ENCODE measurements at regions not wholly inside any gene's neighbourhood (a gene's known extent, or its start where the extent isn't known, plus 50 kb on each side); places are given as distances from the start of the nearest gene placed in this dataset.

- ATAC-seq (ENCODE audit: low FRiP score), result no peak
- DNase-seq, result no peak
- Histone ChIP-seq H3K27ac (ENCODE audit: low read depth in 1 of 2, low read length in 2 of 2) (no peak overlapping the region), H3K4me1 (ENCODE audit: control insufficient read depth in 1 of 2, insufficient read depth in 2 of 2, low read length in 2 of 2) (peaks cover 0 to 3% of the 10 kb centered on the region in 2 donors), H3K36me3 (ENCODE audit: control insufficient read depth in 1 of 2, insufficient read depth in 2 of 2, low read length in 1 of 2) (no peaks in the 10 kb centered on the region), H3K4me3 (ENCODE audit: low read length in 2 of 2) (peak overlapping the region in 1 of 2 donors; percentile 8), H3K9me3 (ENCODE audit: control insufficient read depth, low read length) (no peaks in the 10 kb centered on the region), H3K27me3 (ENCODE audit: control insufficient read depth in 1 of 2, insufficient read depth in 2 of 2, low read length in 1 of 2) (no peaks in the 10 kb centered on the region)
- intact Hi-C loops (cut with DNase I), result no loop called here
- 67 to 74% methylated on average over 5 of the region's 5 CpGs for WGBS, 2 donors
These were observed 373.1 kb upstream of the CXADR start for GRCh38 chr21:17139696-17140095.

DNA sequence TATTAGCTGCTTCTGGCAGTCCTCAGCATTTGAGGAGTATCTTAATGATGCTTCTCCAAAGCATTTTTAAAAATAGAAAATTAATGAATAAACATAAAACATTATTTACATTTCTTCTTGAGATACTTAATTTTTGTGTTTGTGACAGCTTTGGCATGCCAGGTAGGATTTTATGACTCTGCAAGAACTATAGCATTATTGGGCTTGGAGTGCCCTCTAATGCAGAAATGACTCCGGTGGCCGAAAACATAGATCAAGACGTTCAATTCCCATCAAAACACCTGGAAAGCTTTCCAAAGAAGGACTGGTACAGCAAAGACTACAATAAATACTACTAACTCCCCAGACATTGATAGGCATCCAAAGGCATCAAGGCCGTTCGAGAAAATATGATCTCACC lies 366.4 kb upstream of the CXADR start:
- no peaks in the 10 kb centered on the region for H3K36me3 ChIP-seq (ENCODE audit: control insufficient read depth in 1 of 2, insufficient read depth in 2 of 2, low read length in 1 of 2)
- peaks cover 0 to 3% of the 10 kb centered on the region in 2 donors for H3K4me1 ChIP-seq (ENCODE audit: control insufficient read depth in 1 of 2, insufficient read depth in 2 of 2, low read length in 2 of 2)
- intact Hi-C loops (cut with DNase I), result no loop called here
- no peaks in the 10 kb centered on the region for H3K27me3 ChIP-seq (ENCODE audit: control insufficient read depth in 1 of 2, insufficient read depth in 2 of 2, low read length in 1 of 2)
- H3K4me3 ChIP-seq (ENCODE audit: low read length in 2 of 2), result no peak overlapping the region
- no peak overlapping the region for H3K27ac ChIP-seq (ENCODE audit: low read depth in 1 of 2, low read length in 2 of 2)
- 64 to 65% methylated on average over 5 of the region's 5 CpGs for WGBS, 2 donors
- no peak for ATAC-seq (ENCODE audit: low FRiP score)
- no peaks in the 10 kb centered on the region for H3K9me3 ChIP-seq (ENCODE audit: control insufficient read depth, low read length)
- no peak for DNase-seq

- intact Hi-C loops (cut with DNase I), result no loop called here
- no peak for DNase-seq
- Histone ChIP-seq H3K9me3 (ENCODE audit: control insufficient read depth, low read length) (no peaks in the 10 kb centered on the region), H3K4me3 (ENCODE audit: low read length in 2 of 2) (no peak overlapping the region), H3K27me3 (ENCODE audit: control insufficient read depth in 1 of 2, insufficient read depth in 2 of 2, low read length in 1 of 2) (no peaks in the 10 kb centered on the region), H3K36me3 (ENCODE audit: control insufficient read depth in 1 of 2, insufficient read depth in 2 of 2, low read length in 1 of 2) (no peaks in the 10 kb centered on the region), H3K27ac (ENCODE audit: low read depth in 1 of 2, low read length in 2 of 2) (no peak overlapping the region), H3K4me1 (ENCODE audit: control insufficient read depth in 1 of 2, insufficient read depth in 2 of 2, low read length in 2 of 2) (no peaks in the 10 kb centered on the region)
- ATAC-seq (ENCODE audit: low FRiP score), result no peak
- 48 to 50% methylated on average over 2 of the region's 2 CpGs for WGBS, 2 donors
These were observed 353.1 kb upstream of the CXADR start for GRCh38 chr21:17159697-17160096.

DNA sequence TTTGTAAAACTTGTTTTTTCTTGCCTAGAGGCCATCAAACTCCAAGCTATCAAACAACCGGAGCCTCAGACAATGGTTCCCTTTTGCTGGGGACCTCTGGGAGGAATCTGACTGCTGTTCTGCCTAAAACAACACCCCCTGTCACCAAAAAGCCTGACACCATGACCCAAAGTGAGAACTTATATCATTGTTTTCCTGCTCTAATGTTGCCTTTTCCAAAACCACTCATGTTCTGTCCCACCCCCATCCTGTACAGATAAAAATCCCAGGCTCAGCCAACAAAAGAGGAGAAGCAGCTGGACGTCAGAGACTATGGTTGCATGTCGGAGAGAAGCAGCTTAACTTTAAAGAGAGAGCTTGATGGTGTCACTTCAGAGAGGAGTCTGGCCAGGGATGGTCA lies 327.2 kb upstream of the CXADR start:
- H3K36me3 ChIP-seq (ENCODE audit: control insufficient read depth in 1 of 2, insufficient read depth in 2 of 2, low read length in 1 of 2), result no peaks in the 10 kb centered on the region
- intact Hi-C loops (cut with DNase I), result no loop called here
- ATAC-seq (ENCODE audit: low FRiP score) (no peak), DNase-seq (no peak)
- peaks cover 2% of the 10 kb centered on the region for H3K9me3 ChIP-seq (ENCODE audit: control insufficient read depth, low read length)
- H3K4me1 ChIP-seq (ENCODE audit: control insufficient read depth in 1 of 2, insufficient read depth in 2 of 2, low read length in 2 of 2), result no peaks in the 10 kb centered on the region
- no peak overlapping the region for H3K27ac ChIP-seq (ENCODE audit: low read depth in 1 of 2, low read length in 2 of 2)
- no peak overlapping the region for H3K4me3 ChIP-seq (ENCODE audit: low read length in 2 of 2)
- H3K27me3 ChIP-seq (ENCODE audit: control insufficient read depth in 1 of 2, insufficient read depth in 2 of 2, low read length in 1 of 2), result no peaks in the 10 kb centered on the region
- WGBS, 2 donors, result 39 to 43% methylated on average over 3 of the region's 3 CpGs

GRCh38 chr21:17189963-17190362 lies 322.9 kb upstream of the CXADR start:
- no peak overlapping the region for H3K27ac ChIP-seq (ENCODE audit: low read depth in 1 of 2, low read length in 2 of 2)
- no peaks in the 10 kb centered on the region for H3K27me3 ChIP-seq (ENCODE audit: control insufficient read depth in 1 of 2, insufficient read depth in 2 of 2, low read length in 1 of 2)
- no peaks in the 10 kb centered on the region for H3K36me3 ChIP-seq (ENCODE audit: control insufficient read depth in 1 of 2, insufficient read depth in 2 of 2, low read length in 1 of 2)
- H3K4me1 ChIP-seq (ENCODE audit: control insufficient read depth in 1 of 2, insufficient read depth in 2 of 2, low read length in 2 of 2), result no peaks in the 10 kb centered on the region
- peaks cover 3% of the 10 kb centered on the region for H3K9me3 ChIP-seq (ENCODE audit: control insufficient read depth, low read length)
- DNase-seq, result no peak
- H3K4me3 ChIP-seq (ENCODE audit: low read length in 2 of 2), result no peak overlapping the region
- 78 to 86% methylated on average over 2 of the region's 2 CpGs for WGBS, 2 donors
- ATAC-seq (ENCODE audit: low FRiP score), result no peak
- intact Hi-C loops (cut with DNase I), result no loop called here

DNA sequence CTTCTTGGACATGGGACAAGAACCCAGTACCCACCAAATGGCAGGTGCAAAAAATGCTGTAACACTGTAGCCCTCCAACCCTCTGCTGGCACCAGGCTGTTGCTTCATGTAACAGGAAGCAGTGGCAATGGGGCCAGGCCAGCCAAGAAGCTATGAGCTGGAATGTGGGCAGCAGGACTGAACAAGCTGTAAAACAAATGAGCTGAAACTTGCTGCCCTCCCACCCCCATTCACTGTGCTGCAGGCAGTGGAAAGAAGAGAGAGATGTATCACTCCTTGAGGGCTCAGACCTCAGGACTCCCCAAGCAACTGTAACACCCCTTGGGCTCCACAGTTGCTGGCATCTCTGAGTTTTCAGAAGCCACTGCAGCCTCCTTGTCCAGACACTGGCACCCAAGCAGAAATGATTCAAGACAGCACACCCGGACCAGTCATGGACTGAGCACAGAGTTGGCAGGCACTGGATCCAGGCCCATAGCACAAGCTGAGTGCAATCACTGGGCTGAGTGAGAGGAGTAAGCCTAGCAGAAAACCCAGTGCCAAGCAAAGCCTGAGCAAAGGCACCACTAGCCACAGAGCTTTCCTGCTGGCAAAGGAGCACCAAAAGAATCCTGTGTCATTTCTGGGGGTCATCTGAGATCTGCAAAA lies 321.4 kb upstream of the CXADR start:
- WGBS, 2 donors, result 35 to 48% methylated on average over 1 of the region's 1 CpG
- intact Hi-C loops (cut with DNase I), result no loop called here

DNA sequence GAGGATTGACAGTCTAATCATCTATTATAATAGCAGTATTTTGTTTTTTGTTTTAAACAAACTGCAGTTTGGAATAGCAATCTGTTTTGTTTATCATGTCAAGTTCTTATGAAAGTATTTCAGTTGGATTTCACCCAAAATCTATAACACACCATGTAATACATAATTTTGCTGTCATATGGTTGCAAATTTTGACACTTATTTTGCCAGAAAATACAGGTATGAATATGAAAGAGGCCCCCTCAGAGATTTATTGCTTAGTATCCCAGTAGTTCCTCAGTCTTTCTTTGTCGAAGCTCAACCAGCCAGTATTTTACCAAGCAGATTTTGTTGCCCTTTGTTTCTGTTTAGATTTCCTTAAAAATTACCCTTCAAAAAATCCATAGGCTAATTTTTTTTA lies 317.5 kb upstream of the CXADR start:
- no peaks in the 10 kb centered on the region for H3K27me3 ChIP-seq (ENCODE audit: control insufficient read depth in 1 of 2, insufficient read depth in 2 of 2, low read length in 1 of 2)
- no peak for ATAC-seq (ENCODE audit: low FRiP score)
- no peaks in the 10 kb centered on the region for H3K36me3 ChIP-seq (ENCODE audit: control insufficient read depth in 1 of 2, insufficient read depth in 2 of 2, low read length in 1 of 2)
- WGBS, 2 donors, result 54 to 59% methylated on average over 1 of the region's 1 CpG
- no peak overlapping the region for H3K27ac ChIP-seq (ENCODE audit: low read depth in 1 of 2, low read length in 2 of 2)
- H3K4me1 ChIP-seq (ENCODE audit: control insufficient read depth in 1 of 2, insufficient read depth in 2 of 2, low read length in 2 of 2), result no peaks in the 10 kb centered on the region
- peaks cover 3% of the 10 kb centered on the region for H3K9me3 ChIP-seq (ENCODE audit: control insufficient read depth, low read length)
- no peak for DNase-seq
- intact Hi-C loops (cut with DNase I), result no loop called here
- no peak overlapping the region for H3K4me3 ChIP-seq (ENCODE audit: low read length in 2 of 2)

More for the DNA sequence above, 321.4 kb upstream of the CXADR start:
- ATAC-seq (ENCODE audit: low FRiP score), result no peak
- Histone ChIP-seq H3K27me3 (ENCODE audit: control insufficient read depth in 1 of 2, insufficient read depth in 2 of 2, low read length in 1 of 2) (no peaks in the 10 kb centered on the region), H3K27ac (ENCODE audit: low read depth in 1 of 2, low read length in 2 of 2) (no peak overlapping the region), H3K4me3 (ENCODE audit: low read length in 2 of 2) (no peak overlapping the region), H3K9me3 (ENCODE audit: control insufficient read depth, low read length) (peaks cover 3% of the 10 kb centered on the region), H3K4me1 (ENCODE audit: control insufficient read depth in 1 of 2, insufficient read depth in 2 of 2, low read length in 2 of 2) (no peaks in the 10 kb centered on the region), H3K36me3 (ENCODE audit: control insufficient read depth in 1 of 2, insufficient read depth in 2 of 2, low read length in 1 of 2) (no peaks in the 10 kb centered on the region)
- DNase-seq, result no peak

DNA sequence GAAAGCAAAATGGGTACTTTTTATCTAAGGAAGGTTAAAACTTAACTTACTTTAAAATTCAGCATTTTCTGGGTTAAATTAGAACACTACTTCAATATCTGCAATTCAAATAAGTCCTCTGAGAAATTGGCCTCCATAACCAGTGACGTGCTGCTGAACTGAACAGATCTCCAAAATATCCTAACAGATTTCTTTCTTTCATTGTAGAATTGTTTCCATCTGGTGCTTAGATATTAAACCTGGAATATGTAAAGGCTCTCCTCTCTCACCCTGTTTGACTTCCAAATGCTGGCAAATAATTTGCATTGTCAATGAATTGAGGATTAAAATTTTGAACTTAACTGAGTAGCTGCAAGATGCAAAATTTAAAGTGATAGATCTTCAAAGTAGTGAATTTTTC lies 316.9 kb upstream of the CXADR start:
- Histone ChIP-seq H3K9me3 (ENCODE audit: control insufficient read depth, low read length) (peaks cover 2% of the 10 kb centered on the region), H3K4me3 (ENCODE audit: low read length in 2 of 2) (no peak overlapping the region), H3K27me3 (ENCODE audit: control insufficient read depth in 1 of 2, insufficient read depth in 2 of 2, low read length in 1 of 2) (no peaks in the 10 kb centered on the region), H3K36me3 (ENCODE audit: control insufficient read depth in 1 of 2, insufficient read depth in 2 of 2, low read length in 1 of 2) (no peaks in the 10 kb centered on the region), H3K27ac (ENCODE audit: low read depth in 1 of 2, low read length in 2 of 2) (no peak overlapping the region), H3K4me1 (ENCODE audit: control insufficient read depth in 1 of 2, insufficient read depth in 2 of 2, low read length in 2 of 2) (no peaks in the 10 kb centered on the region)
- WGBS, 2 donors, result 5 to 21% methylated on average over 1 of the region's 1 CpG
- DNase-seq (no peak), ATAC-seq (ENCODE audit: low FRiP score) (no peak)
- intact Hi-C loops (cut with DNase I), result no loop called here

GRCh38 chr21:17196623-17197022 lies 316.2 kb upstream of the CXADR start:
- intact Hi-C loops (cut with DNase I), result no loop called here
- DNase-seq, result no peak
- Histone ChIP-seq H3K9me3 (ENCODE audit: control insufficient read depth, low read length) (no peaks in the 10 kb centered on the region), H3K36me3 (ENCODE audit: control insufficient read depth in 1 of 2, insufficient read depth in 2 of 2, low read length in 1 of 2) (no peaks in the 10 kb centered on the region), H3K27ac (ENCODE audit: low read depth in 1 of 2, low read length in 2 of 2) (no peak overlapping the region), H3K4me3 (ENCODE audit: low read length in 2 of 2) (no peak overlapping the region), H3K4me1 (ENCODE audit: control insufficient read depth in 1 of 2, insufficient read depth in 2 of 2, low read length in 2 of 2) (no peaks in the 10 kb centered on the region), H3K27me3 (ENCODE audit: control insufficient read depth in 1 of 2, insufficient read depth in 2 of 2, low read length in 1 of 2) (no peaks in the 10 kb centered on the region)
- ATAC-seq (ENCODE audit: low FRiP score), result no peak
- WGBS, 2 donors, result 67 to 73% methylated on average over 2 of the region's 2 CpGs

All from aorta (tissue), 5 donors.